ENCODE measurements at regions not wholly inside any gene's neighbourhood (a gene's known extent, or its start where the extent isn't known, plus 50 kb on each side); places are given as distances from the start of the nearest gene placed in this dataset.

DNA sequence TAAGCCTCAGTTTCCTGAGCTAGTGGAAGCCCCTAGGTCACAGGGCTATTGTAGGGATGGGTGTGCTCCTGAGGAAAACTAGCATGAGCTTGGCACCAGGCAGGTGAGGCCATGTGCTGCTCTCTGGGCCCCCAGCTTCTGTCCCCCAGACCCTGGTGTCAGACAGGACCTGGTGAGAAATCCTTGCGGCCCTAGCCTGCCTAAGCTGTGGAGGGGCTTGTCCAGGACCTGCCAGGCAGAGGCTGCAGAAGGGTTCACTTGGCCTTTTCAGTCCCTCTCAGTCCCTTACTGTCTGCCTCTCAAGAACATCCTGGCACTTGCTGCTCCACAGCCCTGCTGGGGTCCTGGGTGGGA, 58.4 kb downstream of the ZFP36L2 start:
- FAIRE-seq: no peak
- intact Hi-C loops (cut with DNase I): no loop called here
- no peaks in the 10 kb centered on the region for H3K36me3 ChIP-seq
- H3K27ac ChIP-seq: peak overlapping the region; percentile 39 to 78 (median 70)
- 100% methylated on average over 1 of the region's 1 CpG for WGBS, 2 donors
- ATAC-seq: no peak
- H3K27me3 ChIP-seq: no peaks in the 10 kb centered on the region
- TF ChIP-seq, protein P1, sequence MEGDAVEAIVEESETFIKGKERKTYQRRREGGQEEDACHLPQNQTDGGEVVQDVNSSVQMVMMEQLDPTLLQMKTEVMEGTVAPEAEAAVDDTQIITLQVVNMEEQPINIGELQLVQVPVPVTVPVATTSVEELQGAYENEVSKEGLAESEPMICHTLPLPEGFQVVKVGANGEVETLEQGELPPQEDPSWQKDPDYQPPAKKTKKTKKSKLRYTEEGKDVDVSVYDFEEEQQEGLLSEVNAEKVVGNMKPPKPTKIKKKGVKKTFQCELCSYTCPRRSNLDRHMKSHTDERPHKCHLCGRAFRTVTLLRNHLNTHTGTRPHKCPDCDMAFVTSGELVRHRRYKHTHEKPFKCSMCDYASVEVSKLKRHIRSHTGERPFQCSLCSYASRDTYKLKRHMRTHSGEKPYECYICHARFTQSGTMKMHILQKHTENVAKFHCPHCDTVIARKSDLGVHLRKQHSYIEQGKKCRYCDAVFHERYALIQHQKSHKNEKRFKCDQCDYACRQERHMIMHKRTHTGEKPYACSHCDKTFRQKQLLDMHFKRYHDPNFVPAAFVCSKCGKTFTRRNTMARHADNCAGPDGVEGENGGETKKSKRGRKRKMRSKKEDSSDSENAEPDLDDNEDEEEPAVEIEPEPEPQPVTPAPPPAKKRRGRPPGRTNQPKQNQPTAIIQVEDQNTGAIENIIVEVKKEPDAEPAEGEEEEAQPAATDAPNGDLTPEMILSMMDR (IDR thresholded peaks at IDR 0.05): no peak
- DNase-seq: no peak
- H3K9me3 ChIP-seq: no peaks in the 10 kb centered on the region
- peaks cover 3 to 20% (median 12%) of the 10 kb centered on the region in 3 donors for H3K4me1 ChIP-seq
- H3K4me3 ChIP-seq: no peak overlapping the region

DNA sequence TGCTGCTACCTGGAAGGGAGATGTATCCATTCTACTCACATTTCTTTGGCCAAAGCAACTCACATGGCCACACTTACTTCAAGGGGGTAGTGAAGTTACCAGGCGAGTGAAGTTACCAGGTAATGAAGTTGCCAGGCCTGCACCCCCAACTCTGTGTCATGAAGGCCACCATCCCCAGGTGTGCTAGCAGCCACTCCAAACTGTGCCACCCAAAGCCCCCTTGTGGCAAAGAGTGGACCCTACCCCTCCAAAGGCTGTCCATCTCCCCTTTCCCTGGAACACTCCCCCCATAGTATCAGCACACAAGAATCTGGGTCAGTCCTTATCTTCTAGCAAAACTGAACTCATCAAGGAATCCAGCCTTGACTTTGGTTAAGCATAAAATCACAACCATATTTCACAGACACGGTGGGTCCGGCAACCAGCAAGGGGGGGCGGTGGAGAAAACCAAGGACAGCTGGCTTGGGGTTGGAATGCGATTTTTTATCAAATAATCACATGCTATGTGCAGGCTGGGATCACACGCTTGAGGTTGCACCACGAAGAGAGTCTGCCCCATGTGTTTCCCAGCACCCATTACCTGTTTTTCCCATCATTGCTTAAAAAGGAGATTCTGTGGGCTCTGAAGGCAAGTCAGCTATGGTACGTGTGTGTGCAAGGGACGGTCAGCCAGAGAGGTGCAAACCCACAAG, 60.9 kb downstream of the ZFP36L2 start:
- Histone ChIP-seq H3K4me1 (peaks cover 18 to 37% (median 24%) of the 10 kb centered on the region in 3 donors), H3K36me3 (no peaks in the 10 kb centered on the region), H3K27me3 (no peaks in the 10 kb centered on the region), H3K27ac (no peak overlapping the region), H3K9me3 (no peaks in the 10 kb centered on the region), H3K4me3 (no peak overlapping the region)
- ATAC-seq: no peak
- intact Hi-C loops (cut with DNase I): no loop called here
- DNase-seq: no peak
- FAIRE-seq: no peak
- TF ChIP-seq, protein P1 (IDR thresholded peaks at IDR 0.05): no peak
- 62 to 66% methylated on average over 9 of the region's 9 CpGs for WGBS, 2 donors

DNA sequence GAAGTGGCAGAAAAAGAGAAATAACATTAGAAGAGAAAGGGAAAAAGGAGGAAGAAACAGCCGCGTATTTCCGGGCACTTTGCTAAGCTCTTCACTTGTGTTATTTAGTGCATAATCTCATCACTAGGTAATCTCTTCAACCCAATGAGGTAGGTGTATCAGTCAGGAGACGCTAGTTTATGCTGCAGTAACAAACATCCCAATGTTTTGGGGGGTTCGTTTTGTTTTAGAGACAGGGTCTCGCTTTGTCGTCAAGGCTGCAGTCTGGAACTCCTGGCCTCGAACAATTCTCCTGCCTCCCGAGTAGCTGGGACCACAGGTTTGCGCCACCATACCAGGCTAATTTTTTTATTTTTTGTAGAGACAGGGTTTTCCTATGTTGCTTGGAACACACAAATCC, 61.7 kb downstream of the ZFP36L2 start:
- no peaks in the 10 kb centered on the region for H3K27me3 ChIP-seq
- intact Hi-C loops (cut with DNase I): no loop called here
- TF ChIP-seq, protein P1 (IDR thresholded peaks at IDR 0.05): no peak
- no peaks in the 10 kb centered on the region for H3K36me3 ChIP-seq
- no peak for DNase-seq
- peaks cover 18 to 36% (median 22%) of the 10 kb centered on the region in 3 donors for H3K4me1 ChIP-seq
- no peak overlapping the region for H3K4me3 ChIP-seq
- no peak for FAIRE-seq
- H3K27ac ChIP-seq: no peak overlapping the region
- WGBS, 2 donors: 94 to 95% methylated on average over 10 of the region's 10 CpGs
- H3K9me3 ChIP-seq: no peaks in the 10 kb centered on the region
- ATAC-seq: no peak

DNA sequence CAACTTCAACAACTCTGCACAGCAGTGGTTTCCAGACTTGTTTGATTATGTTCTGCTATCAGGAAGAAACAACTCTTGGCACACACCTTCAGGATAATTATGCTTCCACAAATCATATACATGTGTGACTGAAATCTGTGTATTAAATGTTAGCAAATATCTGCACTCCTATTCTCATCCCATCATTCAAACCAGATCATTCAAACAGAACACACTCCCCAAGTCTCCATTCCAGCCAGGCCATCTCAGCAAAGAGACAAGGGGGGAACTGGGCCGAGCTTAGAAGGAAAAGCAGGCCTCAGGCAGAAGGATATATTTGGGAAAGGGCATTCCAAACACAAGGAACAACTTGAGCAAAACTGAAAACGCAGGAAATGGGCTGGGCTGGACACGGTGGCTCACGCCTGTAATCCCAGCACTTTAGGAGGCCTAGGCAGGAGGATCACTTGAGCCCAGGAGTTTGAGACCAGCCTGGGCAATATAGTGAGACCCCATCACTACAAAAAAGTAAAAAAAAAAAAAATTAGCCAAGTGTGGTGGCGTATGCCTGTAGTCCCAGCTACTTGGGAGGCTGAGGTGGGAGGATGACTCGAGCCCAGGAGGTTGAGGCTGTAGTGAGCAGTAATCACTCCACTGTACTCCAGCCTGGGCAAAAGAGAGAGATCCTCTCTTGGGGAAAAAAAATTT, 62.7 kb downstream of the ZFP36L2 start:
- no peaks in the 10 kb centered on the region for H3K9me3 ChIP-seq
- ATAC-seq: no peak
- WGBS, 2 donors: 89 to 95% methylated on average over 6 of the region's 6 CpGs
- H3K4me3 ChIP-seq: no peak overlapping the region
- no peaks in the 10 kb centered on the region for H3K27me3 ChIP-seq
- peak overlapping the region in 2 of 4 donors; percentile 51 to 53 for H3K27ac ChIP-seq
- no peak for DNase-seq
- no peaks in the 10 kb centered on the region for H3K36me3 ChIP-seq
- TF ChIP-seq, protein P1 (IDR thresholded peaks at IDR 0.05): no peak
- FAIRE-seq: no peak
- peaks cover 20 to 40% (median 25%) of the 10 kb centered on the region in 3 donors for H3K4me1 ChIP-seq
- intact Hi-C loops (cut with DNase I): no loop called here

DNA sequence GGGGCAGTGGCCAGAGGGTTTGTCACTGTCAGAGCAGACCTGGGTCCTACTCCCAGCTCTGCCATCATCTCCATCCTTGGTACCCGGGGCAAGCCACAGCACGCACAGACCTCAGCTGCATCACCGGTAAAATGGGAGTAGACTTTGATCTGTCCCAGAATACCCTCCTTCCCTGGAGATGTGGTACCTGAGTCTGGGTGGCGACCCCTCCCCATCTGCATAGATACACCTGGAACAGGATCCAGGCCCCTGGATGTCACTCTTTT, 64.0 kb downstream of the ZFP36L2 start:
- TF ChIP-seq, protein P1 (IDR thresholded peaks at IDR 0.05): no peak
- no peak for ATAC-seq
- H3K27ac ChIP-seq: peak overlapping the region in 2 of 4 donors; percentile 51 to 53
- H3K27me3 ChIP-seq: no peaks in the 10 kb centered on the region
- no peaks in the 10 kb centered on the region for H3K9me3 ChIP-seq
- peaks cover 31 to 44% (median 38%) of the 10 kb centered on the region in 3 donors for H3K4me1 ChIP-seq
- no peak for DNase-seq
- H3K36me3 ChIP-seq: no peaks in the 10 kb centered on the region
- no peak for FAIRE-seq
- intact Hi-C loops (cut with DNase I): no loop called here
- 89 to 98% methylated on average over 4 of the region's 4 CpGs for WGBS, 2 donors
- H3K4me3 ChIP-seq: no peak overlapping the region

Data from pancreas (tissue), 10 donors.